Subcutaneous abdominal adipose tissue (tissue), 5 donors: ENCODE measurements at regions not wholly inside any gene's neighbourhood (a gene's known extent, or its start where the extent isn't known, plus 50 kb on each side); places are given as distances from the start of the nearest gene placed in this dataset.
A peak's percentile ranks its signal among the peaks of the same experiment; 100 is the strongest.
"Not testable (repeated sequence)": the region's sequence is repeated elsewhere in the genome, so short reads cannot be mapped to it uniquely, and the experiment has no call there.

Experiments
- H3K27ac ChIP-seq: one replicate; pipeline ENCODE4 v1.7.0; 2013; ENCODE audit warnings: low read depth, mild to moderate bottlenecking, inconsistent platforms, low read length, moderate library complexity
- H3K27me3 ChIP-seq, 5 donors: one replicate each; pipeline ENCODE4 v1.7.0; 2013; ENCODE audit warnings: low read length in 5 of 5, inconsistent platforms in 1 of 5; ENCODE audit not compliant: control insufficient read depth in 5 of 5, insufficient read depth in 4 of 5
- H3K36me3 ChIP-seq, 5 donors: one replicate each; pipeline ENCODE4 v1.7.0; 2013; ENCODE audit warnings: low read length in 5 of 5; ENCODE audit not compliant: control insufficient read depth in 5 of 5, insufficient read depth in 5 of 5
- H3K4me1 ChIP-seq, 5 donors: one replicate each; pipeline ENCODE4 v1.7.0; 2013; ENCODE audit warnings: low read length in 5 of 5, mild to moderate bottlenecking in 3 of 5, moderate library complexity in 1 of 5; ENCODE audit not compliant: control insufficient read depth in 5 of 5, insufficient read depth in 5 of 5
- H3K4me3 ChIP-seq, 5 donors: one replicate each; pipeline ENCODE4 v1.7.0; 2013; ENCODE audit warnings: low read length in 5 of 5, low read depth in 1 of 5
- H3K9ac ChIP-seq, 5 donors: one replicate each; pipeline ENCODE4 v1.7.0; 2013; ENCODE audit warnings: low read length in 5 of 5, mild to moderate bottlenecking in 4 of 5, moderate library complexity in 3 of 5
- H3K9me3 ChIP-seq, 5 donors: one replicate each; pipeline ENCODE4 v1.7.0; 2013; ENCODE audit warnings: low read length in 5 of 5; ENCODE audit not compliant: control insufficient read depth in 5 of 5
- donor health status: healthy.
- donor health status: healthy.
- donor health status: healthy.
- donor health status: healthy.
- donor health status: healthy.

GRCh38 chr1:184824691-184825323 is 70.1 kb upstream of the EDEM3 start:
- Histone ChIP-seq H3K9me3 (no peaks in the 10 kb centered on the region), H3K27me3 (no peaks in the 10 kb centered on the region), H3K27ac (no peak overlapping the region), H3K9ac (no peak overlapping the region), H3K4me3 (no peak overlapping the region), H3K4me1 (peaks cover 0 to 52% (median 12%) of the 10 kb centered on the region in 5 donors), H3K36me3 (peaks cover 0 to 19% (median 3%) of the 10 kb centered on the region in 5 donors)

- H3K9me3 ChIP-seq, result no peaks in the 10 kb centered on the region
- H3K27ac ChIP-seq, result no peak overlapping the region
- peaks cover 0 to 52% (median 12%) of the 10 kb centered on the region in 5 donors for H3K4me1 ChIP-seq
- no peaks in the 10 kb centered on the region for H3K27me3 ChIP-seq
- no peak overlapping the region for H3K4me3 ChIP-seq
- H3K36me3 ChIP-seq, result peaks cover 0 to 19% (median 8%) of the 10 kb centered on the region in 5 donors
- no peak overlapping the region for H3K9ac ChIP-seq
Measured at GRCh38 chr1:184823080-184823479, 68.4 kb upstream of the EDEM3 start.

- Histone ChIP-seq H3K9ac (no peak overlapping the region), H3K4me3 (no peak overlapping the region), H3K27me3 (no peaks in the 10 kb centered on the region), H3K9me3 (no peaks in the 10 kb centered on the region), H3K27ac (no peak overlapping the region), H3K4me1 (peaks cover 0 to 52% (median 12%) of the 10 kb centered on the region in 5 donors), H3K36me3 (peaks cover 0 to 19% (median 8%) of the 10 kb centered on the region in 5 donors)
Measured at GRCh38 chr1:184822267-184822666, 67.6 kb upstream of the EDEM3 start.

- Histone ChIP-seq H3K9ac (no peak overlapping the region), H3K4me3 (no peak overlapping the region), H3K4me1 (peaks cover 0 to 52% (median 12%) of the 10 kb centered on the region in 5 donors), H3K27me3 (no peaks in the 10 kb centered on the region), H3K27ac (no peak overlapping the region), H3K9me3 (no peaks in the 10 kb centered on the region), H3K36me3 (peaks cover 0 to 19% (median 8%) of the 10 kb centered on the region in 5 donors)
Measured at GRCh38 chr1:184821658-184822057, 67.0 kb upstream of the EDEM3 start.

GRCh38 chr1:184820956-184821355 is 66.3 kb upstream of the EDEM3 start:
- Histone ChIP-seq H3K9me3 (no peaks in the 10 kb centered on the region), H3K4me3 (no peak overlapping the region), H3K36me3 (peaks cover 0 to 19% (median 8%) of the 10 kb centered on the region in 5 donors), H3K27me3 (no peaks in the 10 kb centered on the region), H3K9ac (no peak overlapping the region), H3K4me1 (peaks cover 0 to 51% (median 8%) of the 10 kb centered on the region in 5 donors), H3K27ac (no peak overlapping the region)

- Histone ChIP-seq H3K4me1 (peaks cover 0 to 45% (median 8%) of the 10 kb centered on the region in 5 donors), H3K9ac (no peak overlapping the region), H3K27ac (no peak overlapping the region), H3K27me3 (no peaks in the 10 kb centered on the region), H3K36me3 (peaks cover 0 to 19% (median 8%) of the 10 kb centered on the region in 5 donors), H3K4me3 (no peak overlapping the region), H3K9me3 (no peaks in the 10 kb centered on the region)
Measured at GRCh38 chr1:184820218-184820750, 65.6 kb upstream of the EDEM3 start.

- Histone ChIP-seq H3K9me3 (peaks cover 0 to 2% (median 0%) of the 10 kb centered on the region in 5 donors), H3K36me3 (peaks cover 0 to 19% (median 8%) of the 10 kb centered on the region in 5 donors), H3K4me3 (no peak overlapping the region)
Measured at GRCh38 chr1:184818646-184819045, 64.0 kb upstream of the EDEM3 start.

GRCh38 chr1:184817003-184817402 is 62.3 kb upstream of the EDEM3 start:
- H3K36me3 ChIP-seq, H3K9me3 ChIP-seq, H3K9ac ChIP-seq, H3K27ac ChIP-seq, H3K4me3 ChIP-seq, H3K27me3 ChIP-seq: not testable (repeated sequence)
- H3K4me1 ChIP-seq, result peaks cover 0 to 18% (median under 1%) of the 10 kb centered on the region in 5 donors

More at GRCh38 chr1:184818646-184819045, 64.0 kb upstream of the EDEM3 start:
- no peak overlapping the region for H3K27ac ChIP-seq
- H3K9ac ChIP-seq, result no peak overlapping the region
- H3K27me3 ChIP-seq, result no peaks in the 10 kb centered on the region
- peaks cover 0 to 31% (median 0%) of the 10 kb centered on the region in 5 donors for H3K4me1 ChIP-seq

- Histone ChIP-seq H3K27ac (no peak overlapping the region), H3K9ac (no peak overlapping the region), H3K27me3 (no peaks in the 10 kb centered on the region), H3K4me1 (peaks cover 0 to 15% (median 6%) of the 10 kb centered on the region in 5 donors), H3K9me3 (peaks cover 0 to 4% (median 3%) of the 10 kb centered on the region in 5 donors), H3K36me3 (peaks cover 0 to 5% (median 0%) of the 10 kb centered on the region in 5 donors), H3K4me3 (no peak overlapping the region)
Measured at GRCh38 chr1:184813528-184814089, 59.0 kb upstream of the EDEM3 start.

- Histone ChIP-seq H3K4me3 (no peak overlapping the region), H3K27ac (peak overlapping the region; percentile 29), H3K36me3 (peaks cover 0 to 6% (median 0%) of the 10 kb centered on the region in 5 donors), H3K9ac (no peak overlapping the region), H3K27me3 (no peaks in the 10 kb centered on the region), H3K4me1 (peaks cover 0 to 15% (median 6%) of the 10 kb centered on the region in 5 donors), H3K9me3 (peaks cover 0 to 4% (median 3%) of the 10 kb centered on the region in 5 donors)
Measured at GRCh38 chr1:184811439-184812111, 56.9 kb upstream of the EDEM3 start.
